Stomach smooth muscle (tissue), 2 donors: ENCODE measurements at regions not wholly inside any gene's neighbourhood (a gene's known extent, or its start where the extent isn't known, plus 50 kb on each side); places are given as distances from the start of the nearest gene placed in this dataset.

Experiments used
- H3K27ac ChIP-seq: one replicate; pipeline ENCODE4 v1.7.0; 2013; ENCODE audit warnings: mild to moderate bottlenecking, low read length, inconsistent platforms
- H3K27me3 ChIP-seq, 2 donors: one replicate each; pipeline ENCODE4 v1.7.0; 2013; ENCODE audit warnings: low read length in 2 of 2; ENCODE audit not compliant: insufficient read depth in 2 of 2, control insufficient read depth in 1 of 2
- H3K36me3 ChIP-seq, 2 donors: one replicate each; pipeline ENCODE4 v1.7.0; 2013; ENCODE audit warnings: low read length in 2 of 2; ENCODE audit not compliant: control insufficient read depth in 2 of 2, insufficient read depth in 2 of 2
- H3K4me1 ChIP-seq: one replicate; pipeline ENCODE4 v1.7.0; 2013; ENCODE audit warnings: low read length; ENCODE audit not compliant: control insufficient read depth, insufficient read depth
- H3K4me3 ChIP-seq, 2 donors: one replicate each; pipeline ENCODE4 v1.7.0; 2013; ENCODE audit warnings: low read length in 2 of 2
- H3K9ac ChIP-seq, 2 donors: one replicate each; pipeline ENCODE4 v1.7.0; 2013; ENCODE audit warnings: low read length in 2 of 2, mild to moderate bottlenecking in 1 of 2
- H3K9me3 ChIP-seq, 2 donors: one replicate each; pipeline ENCODE4 v1.7.0; 2013; ENCODE audit warnings: low read length in 2 of 2; ENCODE audit not compliant: control insufficient read depth in 2 of 2
- donor health status: healthy.
- donor health status: Pancreatic carcinoma.

DNA sequence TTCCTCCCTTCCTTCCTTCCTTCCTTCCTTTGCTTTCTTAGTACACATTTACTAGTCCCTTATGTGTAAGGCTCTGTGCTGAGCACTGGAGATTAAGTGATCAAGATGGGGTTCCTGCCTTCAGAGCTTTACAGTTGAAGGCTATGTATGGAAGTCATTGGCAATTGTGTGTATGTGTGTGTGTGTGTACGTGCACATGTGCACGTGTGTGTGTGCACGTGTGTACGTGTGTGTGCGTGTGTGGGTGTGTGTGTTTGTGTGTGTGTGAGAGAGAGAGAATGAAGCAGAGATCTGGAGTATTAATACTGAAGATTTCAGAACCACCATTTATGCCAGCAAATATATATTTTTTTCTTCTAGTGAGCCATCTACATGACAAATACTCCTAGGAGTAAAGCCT is 184.9 kb upstream of the NFIB start:
- Histone ChIP-seq H3K4me3 (no peak overlapping the region), H3K27ac (no peak overlapping the region), H3K9ac (no peak overlapping the region), H3K27me3 (peaks cover 0 to 3% of the 10 kb centered on the region in 2 donors), H3K9me3 (no peaks in the 10 kb centered on the region), H3K36me3 (no peaks in the 10 kb centered on the region), H3K4me1 (no peaks in the 10 kb centered on the region)

DNA sequence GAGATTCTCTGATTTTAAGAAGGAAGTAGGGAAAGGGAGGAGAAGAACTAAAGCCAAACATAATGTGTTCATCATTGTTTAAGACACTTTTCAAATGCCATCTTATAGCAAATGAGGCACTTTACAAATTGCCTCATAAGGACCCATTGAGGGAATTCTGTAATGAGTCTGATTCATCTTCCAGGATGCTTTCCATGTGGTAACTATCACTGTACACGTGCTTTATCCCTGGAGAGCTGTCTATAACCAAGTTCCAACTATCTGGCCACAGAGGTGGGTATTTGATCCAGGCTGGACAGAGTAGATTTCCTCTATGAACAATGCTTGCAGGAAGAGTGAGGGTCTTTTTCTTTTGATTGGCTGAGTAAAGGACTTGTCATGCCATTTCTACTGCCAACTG is 183.5 kb upstream of the NFIB start:
- no peaks in the 10 kb centered on the region for H3K36me3 ChIP-seq
- H3K9ac ChIP-seq: no peak overlapping the region
- peaks cover 0 to 3% of the 10 kb centered on the region in 2 donors for H3K27me3 ChIP-seq
- no peaks in the 10 kb centered on the region for H3K4me1 ChIP-seq
- no peak overlapping the region for H3K4me3 ChIP-seq
- H3K9me3 ChIP-seq: no peaks in the 10 kb centered on the region
- H3K27ac ChIP-seq: no peak overlapping the region

DNA sequence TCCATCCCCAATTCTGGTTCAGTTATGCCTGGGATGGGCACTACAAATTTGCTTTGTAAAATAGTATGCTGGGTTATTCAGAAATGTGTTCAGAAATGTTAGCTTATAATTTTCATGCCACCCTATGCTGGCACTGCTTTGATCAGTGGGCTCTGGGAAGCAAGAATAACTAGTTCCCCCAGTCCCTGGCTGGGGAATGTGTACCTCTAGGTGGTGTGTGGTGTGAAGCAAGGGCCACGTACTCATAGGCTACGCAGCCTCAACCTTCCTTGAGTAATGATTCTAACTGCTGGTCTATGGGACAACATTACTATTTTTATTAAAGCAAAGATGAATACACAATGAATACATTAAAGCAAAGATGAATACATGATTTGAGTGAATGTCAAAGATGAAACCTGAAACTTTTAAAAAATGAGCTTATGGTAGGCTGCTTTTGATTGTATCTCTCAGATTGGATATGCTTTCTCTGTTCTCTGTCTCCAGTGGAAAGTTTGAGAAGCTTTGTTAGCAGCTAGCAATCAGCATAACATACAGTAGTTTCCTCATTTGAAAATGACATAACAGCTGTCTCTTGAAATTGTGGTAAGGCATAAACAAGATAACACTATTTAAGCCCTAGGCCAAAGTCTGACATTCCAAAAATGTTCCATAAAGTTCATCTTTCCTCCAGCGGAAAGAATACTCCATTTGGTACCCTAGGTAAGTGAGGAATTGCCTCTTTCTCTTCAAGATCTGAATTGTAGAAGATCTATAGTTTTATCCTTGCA is 174.7 kb upstream of the NFIB start:
- Histone ChIP-seq H3K36me3 (no peaks in the 10 kb centered on the region), H3K9me3 (no peaks in the 10 kb centered on the region)

DNA sequence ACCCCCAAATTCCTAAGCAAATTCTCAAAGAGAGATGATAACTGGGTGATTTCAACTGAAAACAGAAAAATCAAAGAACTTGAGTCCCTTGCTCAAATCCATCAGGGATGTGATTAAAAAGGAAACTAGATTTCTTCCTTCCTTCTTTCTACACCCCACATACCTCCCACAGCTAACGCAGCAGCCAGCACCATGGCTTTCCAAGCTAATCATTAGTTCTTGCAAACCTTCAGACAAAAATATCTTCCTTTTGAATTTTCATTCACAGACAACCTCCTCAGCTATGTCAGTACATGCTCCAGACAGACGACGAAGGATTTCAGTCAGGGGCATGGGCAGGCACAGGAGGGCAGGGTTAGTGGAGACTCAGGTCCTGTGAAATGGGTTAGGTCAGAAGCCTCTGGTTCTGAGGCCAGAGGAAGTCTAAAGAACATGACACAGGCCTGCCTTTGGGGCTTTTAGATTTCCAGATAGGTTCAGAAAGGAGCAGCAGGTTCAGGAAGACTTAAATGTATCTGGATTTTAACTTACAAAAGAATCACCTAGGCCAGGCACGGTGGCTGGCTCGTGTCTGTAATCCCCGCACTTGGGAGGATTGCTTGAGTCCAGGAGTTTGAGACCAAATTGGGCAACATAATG is 173.7 kb upstream of the NFIB start:
- Histone ChIP-seq H3K27me3 (no peaks in the 10 kb centered on the region), H3K4me1 (no peaks in the 10 kb centered on the region), H3K27ac (no peak overlapping the region), H3K9me3 (no peaks in the 10 kb centered on the region), H3K9ac (no peak overlapping the region), H3K4me3 (no peak overlapping the region), H3K36me3 (no peaks in the 10 kb centered on the region)

More for the DNA sequence above, 174.7 kb upstream of the NFIB start:
- Histone ChIP-seq H3K27me3 (no peaks in the 10 kb centered on the region), H3K4me3 (no peak overlapping the region), H3K9ac (no peak overlapping the region), H3K27ac (no peak overlapping the region), H3K4me1 (no peaks in the 10 kb centered on the region)

DNA sequence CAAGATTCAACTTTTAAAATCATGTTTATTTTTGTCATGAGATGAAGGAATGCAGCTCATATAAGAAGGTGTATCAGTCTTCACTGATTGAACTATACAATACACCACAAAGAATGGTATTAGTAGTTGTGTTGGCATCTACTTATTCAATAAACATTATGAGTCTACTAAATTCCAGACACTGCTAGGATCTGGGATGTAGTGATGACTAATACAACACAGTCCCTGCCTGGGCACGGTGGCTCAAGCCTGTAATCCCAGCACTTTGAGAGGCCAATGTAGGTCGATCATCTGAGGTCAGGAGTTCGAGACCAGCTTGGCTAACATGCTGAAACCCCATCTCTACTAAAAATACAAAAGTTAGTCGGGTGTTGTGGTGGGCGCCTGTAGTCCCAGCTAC is 171.4 kb upstream of the NFIB start:
- Histone ChIP-seq H3K36me3 (no peaks in the 10 kb centered on the region), H3K4me1 (no peaks in the 10 kb centered on the region), H3K27me3 (no peaks in the 10 kb centered on the region), H3K27ac (no peak overlapping the region), H3K9me3 (no peaks in the 10 kb centered on the region), H3K4me3 (no peak overlapping the region), H3K9ac (no peak overlapping the region)

DNA sequence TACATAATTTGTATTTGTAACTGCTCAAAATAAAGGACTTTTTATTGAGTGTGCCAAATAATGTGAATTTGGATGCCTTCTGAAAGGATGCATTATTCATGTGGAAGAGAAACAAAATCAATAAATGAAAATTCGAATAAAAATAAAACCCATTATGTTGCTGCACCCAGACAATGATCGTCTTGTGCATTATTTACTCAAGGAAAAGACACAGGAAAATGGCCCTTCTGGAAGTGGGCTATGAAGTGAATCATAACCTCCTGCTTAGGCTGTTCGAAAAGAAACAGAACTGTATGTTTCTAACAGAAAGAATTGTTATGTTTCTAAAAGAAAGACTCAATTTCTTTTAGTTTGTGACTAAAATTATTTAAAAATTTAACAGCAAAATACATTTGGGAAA is 168.9 kb upstream of the NFIB start:
- Histone ChIP-seq H3K4me1 (no peaks in the 10 kb centered on the region), H3K27ac (no peak overlapping the region), H3K4me3 (no peak overlapping the region), H3K36me3 (no peaks in the 10 kb centered on the region), H3K9ac (no peak overlapping the region), H3K27me3 (no peaks in the 10 kb centered on the region), H3K9me3 (no peaks in the 10 kb centered on the region)

DNA sequence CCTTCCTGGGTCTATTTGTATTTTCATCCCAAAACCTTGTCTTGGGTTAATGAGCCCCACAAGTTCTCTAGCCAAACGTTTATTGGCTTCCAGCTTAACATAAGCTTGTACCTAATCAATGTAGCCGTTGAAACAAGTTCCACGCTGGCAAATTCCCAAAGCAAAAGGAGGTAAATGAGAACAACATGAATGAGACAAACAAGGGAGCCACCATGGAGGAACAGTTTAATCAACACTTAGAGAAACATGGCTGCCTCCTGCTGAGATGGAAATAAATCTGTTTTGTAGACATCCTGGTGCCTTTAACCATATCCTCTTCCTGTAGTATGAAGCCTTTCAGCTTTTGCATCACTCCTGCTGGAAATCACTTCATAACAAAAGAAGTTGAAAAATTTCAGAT is 166.6 kb upstream of the NFIB start:
- no peaks in the 10 kb centered on the region for H3K36me3 ChIP-seq
- no peaks in the 10 kb centered on the region for H3K4me1 ChIP-seq
- no peaks in the 10 kb centered on the region for H3K27me3 ChIP-seq
- H3K9me3 ChIP-seq: no peaks in the 10 kb centered on the region
- no peak overlapping the region for H3K27ac ChIP-seq
- H3K9ac ChIP-seq: no peak overlapping the region
- no peak overlapping the region for H3K4me3 ChIP-seq

DNA sequence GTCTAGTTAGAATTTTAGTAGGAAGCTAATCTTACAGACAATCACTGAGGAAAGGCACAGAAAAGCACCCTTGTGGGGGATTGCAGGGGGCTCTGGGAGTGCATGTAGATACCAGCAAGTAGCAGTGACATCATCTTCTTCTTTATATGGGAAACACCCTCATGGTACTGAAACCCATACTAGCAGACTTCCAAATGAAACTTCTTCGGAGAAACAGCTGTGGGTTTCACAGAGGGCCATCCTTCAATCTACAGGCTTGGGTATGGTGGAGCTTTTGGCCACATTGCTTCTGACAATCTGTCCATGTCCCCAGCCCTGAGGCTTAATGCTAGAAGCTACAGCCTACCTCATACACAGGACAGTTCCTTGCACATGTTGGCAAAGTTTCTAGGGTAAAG is 165.2 kb upstream of the NFIB start:
- H3K9me3 ChIP-seq: no peaks in the 10 kb centered on the region
- peaks cover 0 to 2% of the 10 kb centered on the region in 2 donors for H3K27me3 ChIP-seq
- no peak overlapping the region for H3K27ac ChIP-seq
- no peaks in the 10 kb centered on the region for H3K4me1 ChIP-seq
- no peaks in the 10 kb centered on the region for H3K36me3 ChIP-seq
- no peak overlapping the region for H3K9ac ChIP-seq
- no peak overlapping the region for H3K4me3 ChIP-seq

DNA sequence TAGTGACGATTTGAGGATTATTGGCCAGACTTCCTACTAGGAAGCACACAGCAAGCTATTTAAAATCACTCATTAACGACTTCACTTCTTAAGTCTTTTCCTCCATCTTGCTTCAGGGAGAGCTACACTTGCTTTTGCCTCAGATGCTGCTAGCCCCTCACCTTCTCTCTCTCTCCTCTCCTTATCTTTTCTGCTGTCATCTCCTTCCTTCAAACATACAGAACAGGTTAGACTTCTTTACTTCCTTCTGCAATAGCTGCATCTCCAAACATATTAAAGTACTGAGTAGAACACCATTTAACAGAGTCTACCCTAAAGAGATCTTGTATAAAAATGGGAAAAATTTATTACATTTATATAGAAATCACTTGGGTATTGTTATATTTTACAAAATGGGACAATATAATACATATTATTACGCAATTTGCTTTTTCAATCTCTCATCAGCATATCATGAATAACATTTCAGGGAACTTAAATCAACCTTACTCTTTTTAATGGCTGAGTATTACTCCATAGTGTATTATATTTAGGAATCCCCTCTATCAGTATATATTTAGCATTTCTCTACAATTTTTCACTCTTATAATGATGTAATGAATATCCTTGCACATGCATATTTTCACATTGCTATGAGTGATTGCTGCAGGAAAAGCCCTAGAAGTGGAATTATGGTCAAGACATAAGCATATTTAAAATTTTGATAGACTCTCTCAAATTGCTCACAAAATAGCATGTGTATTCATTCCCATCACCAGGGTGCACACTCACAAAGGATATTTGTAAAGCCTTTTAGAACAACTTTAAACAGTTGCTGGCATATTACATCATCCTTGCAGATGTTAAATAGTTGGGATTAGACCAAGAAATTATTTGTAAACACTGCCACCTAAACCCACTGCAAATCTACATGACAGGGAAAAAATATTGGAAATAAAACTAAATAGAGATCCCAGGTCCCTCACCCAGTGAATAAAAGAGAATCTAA is 164.5 kb upstream of the NFIB start:
- Histone ChIP-seq H3K27me3 (peaks cover 0 to 2% of the 10 kb centered on the region in 2 donors), H3K27ac (no peak overlapping the region), H3K9me3 (no peaks in the 10 kb centered on the region), H3K36me3 (no peaks in the 10 kb centered on the region), H3K4me1 (no peaks in the 10 kb centered on the region), H3K4me3 (no peak overlapping the region), H3K9ac (no peak overlapping the region)

DNA sequence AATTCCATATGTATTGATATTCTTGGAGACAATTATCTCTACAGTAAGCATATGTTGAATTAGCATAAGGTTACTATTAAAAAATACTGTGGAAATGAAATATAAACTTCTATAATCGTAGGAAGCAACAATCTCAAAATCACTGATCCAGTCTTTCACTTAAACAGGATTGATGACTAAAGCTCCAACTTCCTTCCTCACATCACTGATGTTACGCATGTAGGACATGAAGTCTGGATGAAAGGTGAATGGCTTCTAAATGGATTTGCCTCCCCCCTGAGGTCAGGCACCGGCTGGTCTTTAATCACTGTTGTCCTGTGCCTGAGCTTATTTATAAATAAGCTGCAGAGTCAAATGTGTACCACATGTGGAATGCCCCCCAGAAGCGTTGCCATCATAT is 157.1 kb upstream of the NFIB start:
- Histone ChIP-seq H3K4me1 (no peaks in the 10 kb centered on the region), H3K36me3 (no peaks in the 10 kb centered on the region), H3K9ac (no peak overlapping the region), H3K9me3 (no peaks in the 10 kb centered on the region), H3K27me3 (peaks cover 0 to 2% of the 10 kb centered on the region in 2 donors), H3K4me3 (no peak overlapping the region), H3K27ac (no peak overlapping the region)
